Upper lobe of right lung (tissue), 1 donor: ENCODE measurements at regions not wholly inside any gene's neighbourhood (a gene's known extent, or its start where the extent isn't known, plus 50 kb on each side); places are given as distances from the start of the nearest gene placed in this dataset.

Experiments used
- ATAC-seq: fragments of 200-7000 bp; cut with Tn5 transposase; one replicate; pipeline ENCODE4 v1.9.1; 2020; ENCODE audit warnings: mild to moderate bottlenecking, moderate library complexity
- DNase-seq: peaks from one replicate; pipeline ENCODE4 v3.0.0-alpha.2; 2020
- H3K27ac ChIP-seq: fragments of 200-600 bp; one replicate; pipeline ENCODE4 v1.8.0; 2022
- H3K27me3 ChIP-seq: fragments of 200-600 bp; one replicate; pipeline ENCODE4 v1.8.0; 2022; ENCODE audit warnings: mild to moderate bottlenecking
- H3K36me3 ChIP-seq: fragments of 200-600 bp; one replicate; pipeline ENCODE4 v1.8.0; 2022
- H3K4me1 ChIP-seq: fragments of 200-600 bp; one replicate; pipeline ENCODE4 v1.8.0; 2022
- H3K4me3 ChIP-seq: fragments of 200-600 bp; one replicate; pipeline ENCODE4 v1.8.0; 2022; ENCODE audit warnings: mild to moderate bottlenecking
- H3K9me3 ChIP-seq: fragments of 200-600 bp; one replicate; pipeline ENCODE4 v1.8.0; 2022
- intact Hi-C: fragments of 100-400 bp; cut with DNase I; formaldehyde crosslinking; loops from one replicate; pipeline ENCODE4 v1.11.0; 2022
- TF ChIP-seq, protein P1 (sequence below): fragments of 200-600 bp; IDR thresholded peaks from one replicate; pipeline ENCODE4 v1.8.0; 2022; ENCODE audit warnings: antibody characterized with exemption
- donor health status: DM: no; HTN: yes; CAD: no; lungs with severe emphysema.

DNA sequence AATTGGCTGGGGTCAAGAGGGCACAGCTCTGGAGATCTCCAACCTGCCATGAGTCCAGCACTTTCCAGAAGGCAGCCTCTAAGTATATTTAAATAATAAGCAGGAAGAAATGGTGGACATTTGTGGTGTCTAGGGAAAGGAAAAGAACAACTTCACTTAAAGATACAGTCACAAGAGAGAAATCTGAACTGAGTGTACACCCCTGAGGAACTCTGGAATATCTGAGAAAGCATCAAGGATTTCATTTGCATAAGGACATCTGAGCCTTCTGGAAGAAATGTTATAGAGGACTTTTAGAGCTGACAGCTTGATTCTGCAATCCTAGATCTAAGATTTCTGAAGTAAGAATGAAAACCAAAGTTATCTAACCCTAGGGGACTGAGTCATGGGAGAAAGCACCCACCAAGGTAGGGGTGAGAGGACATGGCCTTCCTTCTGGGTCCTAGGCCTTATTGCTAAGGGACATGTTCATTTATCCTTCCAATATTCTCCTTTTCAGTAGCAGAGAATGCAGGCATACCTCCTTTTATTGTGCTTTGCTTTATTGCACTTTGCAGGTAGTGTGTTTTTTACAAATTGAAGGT is 253.4 kb upstream of the SLC24A2 start:
- ATAC-seq (no peak), DNase-seq (no peak)
- Histone ChIP-seq H3K27me3 (no peaks in the 10 kb centered on the region), H3K4me1 (no peaks in the 10 kb centered on the region), H3K27ac (no peak overlapping the region), H3K4me3 (no peak overlapping the region), H3K36me3 (no peaks in the 10 kb centered on the region), H3K9me3 (no peaks in the 10 kb centered on the region)
- intact Hi-C loops: no loop called here
- TF ChIP-seq, protein P1, sequence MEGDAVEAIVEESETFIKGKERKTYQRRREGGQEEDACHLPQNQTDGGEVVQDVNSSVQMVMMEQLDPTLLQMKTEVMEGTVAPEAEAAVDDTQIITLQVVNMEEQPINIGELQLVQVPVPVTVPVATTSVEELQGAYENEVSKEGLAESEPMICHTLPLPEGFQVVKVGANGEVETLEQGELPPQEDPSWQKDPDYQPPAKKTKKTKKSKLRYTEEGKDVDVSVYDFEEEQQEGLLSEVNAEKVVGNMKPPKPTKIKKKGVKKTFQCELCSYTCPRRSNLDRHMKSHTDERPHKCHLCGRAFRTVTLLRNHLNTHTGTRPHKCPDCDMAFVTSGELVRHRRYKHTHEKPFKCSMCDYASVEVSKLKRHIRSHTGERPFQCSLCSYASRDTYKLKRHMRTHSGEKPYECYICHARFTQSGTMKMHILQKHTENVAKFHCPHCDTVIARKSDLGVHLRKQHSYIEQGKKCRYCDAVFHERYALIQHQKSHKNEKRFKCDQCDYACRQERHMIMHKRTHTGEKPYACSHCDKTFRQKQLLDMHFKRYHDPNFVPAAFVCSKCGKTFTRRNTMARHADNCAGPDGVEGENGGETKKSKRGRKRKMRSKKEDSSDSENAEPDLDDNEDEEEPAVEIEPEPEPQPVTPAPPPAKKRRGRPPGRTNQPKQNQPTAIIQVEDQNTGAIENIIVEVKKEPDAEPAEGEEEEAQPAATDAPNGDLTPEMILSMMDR: no peak

DNA sequence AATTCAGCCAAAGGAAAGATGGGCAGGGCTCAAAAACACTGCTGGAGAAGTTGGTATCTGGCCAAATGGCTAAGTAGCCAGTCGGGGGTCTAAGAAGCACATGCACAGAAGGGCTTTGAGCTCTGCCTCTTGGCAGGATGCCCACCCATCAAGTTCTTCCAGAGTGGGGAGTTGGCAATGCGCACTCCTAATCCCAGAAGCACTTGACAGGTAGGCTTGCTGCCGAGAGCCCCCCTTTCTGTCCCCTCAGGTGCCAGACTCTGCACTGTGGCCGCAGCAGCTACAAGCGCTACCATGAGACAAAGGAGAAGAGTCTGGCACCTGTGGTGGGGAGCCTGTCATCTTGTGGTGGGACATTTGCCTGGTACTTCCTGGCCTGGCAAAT is 252.9 kb upstream of the SLC24A2 start:
- no peak for DNase-seq
- TF ChIP-seq, protein P1: no peak

DNA sequence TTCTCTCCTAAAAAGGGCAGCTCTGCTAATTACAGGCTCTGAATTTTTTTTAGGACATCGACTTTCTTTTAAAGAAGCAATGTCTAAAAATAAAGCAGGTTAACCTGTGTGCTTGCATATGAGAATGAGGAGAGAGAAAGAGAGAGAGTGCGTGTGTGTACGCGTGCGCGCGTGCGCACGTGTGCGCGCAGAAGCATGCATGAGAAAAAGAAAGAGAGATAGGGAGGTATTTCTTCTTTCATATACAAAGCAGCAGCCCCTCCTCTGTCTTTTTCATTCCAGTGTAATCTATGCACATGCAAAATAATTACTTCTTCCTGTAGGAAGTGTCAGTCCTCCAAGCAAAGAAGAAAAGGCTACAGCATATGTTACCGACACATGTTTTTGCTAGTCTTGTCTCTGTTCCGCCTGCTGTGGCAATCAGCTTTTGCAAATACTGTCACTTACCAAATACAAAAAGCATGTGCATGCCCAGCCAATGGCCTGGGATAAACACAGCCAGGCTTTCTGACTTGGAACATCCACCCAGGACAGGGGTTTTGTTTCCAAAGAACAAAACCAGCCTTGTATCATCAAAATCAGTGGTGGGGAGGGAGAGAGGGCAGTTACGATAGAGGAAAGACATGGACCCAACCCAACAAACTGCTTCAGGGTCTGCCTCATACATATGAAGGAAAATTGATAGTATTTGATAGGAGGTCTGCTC is 252.3 kb upstream of the SLC24A2 start:
- H3K4me1 ChIP-seq: no peaks in the 10 kb centered on the region
- H3K27me3 ChIP-seq: no peaks in the 10 kb centered on the region
- intact Hi-C loops: no loop called here
- H3K9me3 ChIP-seq: no peaks in the 10 kb centered on the region
- DNase-seq (no peak), ATAC-seq (no peak)
- H3K4me3 ChIP-seq: no peak overlapping the region
- TF ChIP-seq, protein P1: no peak
- H3K27ac ChIP-seq: no peak overlapping the region
- H3K36me3 ChIP-seq: no peaks in the 10 kb centered on the region

More for the DNA sequence above, 252.9 kb upstream of the SLC24A2 start:
- H3K9me3 ChIP-seq: no peaks in the 10 kb centered on the region
- no peak overlapping the region for H3K4me3 ChIP-seq
- H3K27ac ChIP-seq: no peak overlapping the region
- H3K4me1 ChIP-seq: no peaks in the 10 kb centered on the region
- no peaks in the 10 kb centered on the region for H3K27me3 ChIP-seq
- intact Hi-C loops: no loop called here
- ATAC-seq: no peak
- no peaks in the 10 kb centered on the region for H3K36me3 ChIP-seq

DNA sequence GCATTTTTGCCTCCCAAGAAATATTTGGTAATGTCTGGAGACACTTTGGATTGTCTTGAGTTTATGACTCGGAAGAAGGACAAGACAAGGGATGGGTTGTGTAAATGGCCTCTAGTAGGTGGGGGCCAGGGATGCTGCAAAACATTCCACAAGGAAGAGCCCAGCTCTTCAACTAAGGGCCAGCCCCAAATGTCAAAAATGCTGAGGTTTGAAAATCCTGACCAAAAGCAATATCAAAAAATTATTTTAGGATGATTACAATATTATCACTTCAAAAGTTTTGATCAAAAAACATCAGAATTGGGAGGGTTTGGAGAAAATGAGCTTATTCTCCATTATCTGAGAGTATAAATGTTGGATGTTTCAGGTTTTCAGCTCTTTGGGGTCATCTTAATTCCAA is 248.9 kb upstream of the SLC24A2 start:
- TF ChIP-seq, protein P1: no peak
- Histone ChIP-seq H3K9me3 (no peaks in the 10 kb centered on the region), H3K27ac (no peak overlapping the region), H3K27me3 (no peaks in the 10 kb centered on the region), H3K4me1 (no peaks in the 10 kb centered on the region), H3K4me3 (no peak overlapping the region), H3K36me3 (no peaks in the 10 kb centered on the region)
- intact Hi-C loops: no loop called here
- DNase-seq: no peak
- ATAC-seq: no peak

DNA sequence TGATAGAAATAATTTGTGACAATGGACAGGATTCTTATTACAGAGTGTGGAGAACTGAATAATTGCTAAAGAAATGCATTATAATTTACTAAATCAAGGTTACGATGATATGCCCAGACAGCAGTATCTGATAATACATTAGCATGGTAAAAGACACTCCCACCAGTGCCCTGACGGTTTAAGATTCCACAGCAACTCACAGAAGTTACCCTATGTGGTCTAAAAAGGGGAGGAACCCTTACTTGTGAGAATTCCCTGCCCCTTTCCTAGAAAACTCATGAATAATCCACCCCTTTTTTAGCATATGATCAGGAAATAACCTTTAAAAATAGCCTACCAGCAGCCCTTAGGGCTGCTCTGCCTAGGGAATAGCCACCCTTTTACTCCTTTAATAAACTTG is 244.7 kb upstream of the SLC24A2 start:
- intact Hi-C loops: no loop called here
- DNase-seq: no peak
- H3K27ac ChIP-seq: no peak overlapping the region
- H3K27me3 ChIP-seq: no peaks in the 10 kb centered on the region
- no peak overlapping the region for H3K4me3 ChIP-seq
- no peaks in the 10 kb centered on the region for H3K36me3 ChIP-seq
- TF ChIP-seq, protein P1: no peak
- no peaks in the 10 kb centered on the region for H3K4me1 ChIP-seq
- ATAC-seq: no peak
- no peaks in the 10 kb centered on the region for H3K9me3 ChIP-seq
